Uterus (tissue), 2 donors: ENCODE measurements at regions not wholly inside any gene's neighbourhood (a gene's known extent, or its start where the extent isn't known, plus 50 kb on each side); places are given as distances from the start of the nearest gene placed in this dataset.

Experiments
- CTCF ChIP-seq, 4 experiments: fragments of 200-600 bp in 2 of 4; fragments of 450-650 bp in 2 of 4; sonication (generic) in 2 of 4; IDR thresholded peaks; one replicate each; pipeline ENCODE4 v1.5.1; 2016 to 2019; ENCODE audit warnings: antibody characterized with exemption in 4 of 4, mild to moderate bottlenecking in 2 of 4, moderate library complexity in 1 of 4
- POLR2A ChIP-seq, 2 donors: fragments of 450-650 bp; IDR thresholded peaks; one replicate each; pipeline ENCODE4 v1.6.1; 2016; ENCODE audit warnings: antibody characterized with exemption in 2 of 2, mild to moderate bottlenecking in 1 of 2, moderate library complexity in 1 of 2

- TF ChIP-seq CTCF (IDR thresholded peaks at IDR 0.05) = no peak
- TF ChIP-seq POLR2A (IDR thresholded peaks at IDR 0.05) = no peak
These were observed 186.1 kb upstream of the PRLR start for GRCh38 chr5:35416217-35416988.
